GM19455 (cell line): ENCODE measurements at regions not wholly inside any gene's neighbourhood (a gene's known extent, or its start where the extent isn't known, plus 50 kb on each side); places are given as distances from the start of the nearest gene placed in this dataset.
"Not testable (repeated sequence)": the region's sequence is repeated elsewhere in the genome, so short reads cannot be mapped to it uniquely, and the experiment has no call there.

Source experiments
- ATAC-seq: cut with Tn5 transposase; IDR thresholded peaks from one replicate; pipeline ENCODE4 v1.9.1; 2021; ENCODE audit not compliant: unreplicated experiment

DNA sequence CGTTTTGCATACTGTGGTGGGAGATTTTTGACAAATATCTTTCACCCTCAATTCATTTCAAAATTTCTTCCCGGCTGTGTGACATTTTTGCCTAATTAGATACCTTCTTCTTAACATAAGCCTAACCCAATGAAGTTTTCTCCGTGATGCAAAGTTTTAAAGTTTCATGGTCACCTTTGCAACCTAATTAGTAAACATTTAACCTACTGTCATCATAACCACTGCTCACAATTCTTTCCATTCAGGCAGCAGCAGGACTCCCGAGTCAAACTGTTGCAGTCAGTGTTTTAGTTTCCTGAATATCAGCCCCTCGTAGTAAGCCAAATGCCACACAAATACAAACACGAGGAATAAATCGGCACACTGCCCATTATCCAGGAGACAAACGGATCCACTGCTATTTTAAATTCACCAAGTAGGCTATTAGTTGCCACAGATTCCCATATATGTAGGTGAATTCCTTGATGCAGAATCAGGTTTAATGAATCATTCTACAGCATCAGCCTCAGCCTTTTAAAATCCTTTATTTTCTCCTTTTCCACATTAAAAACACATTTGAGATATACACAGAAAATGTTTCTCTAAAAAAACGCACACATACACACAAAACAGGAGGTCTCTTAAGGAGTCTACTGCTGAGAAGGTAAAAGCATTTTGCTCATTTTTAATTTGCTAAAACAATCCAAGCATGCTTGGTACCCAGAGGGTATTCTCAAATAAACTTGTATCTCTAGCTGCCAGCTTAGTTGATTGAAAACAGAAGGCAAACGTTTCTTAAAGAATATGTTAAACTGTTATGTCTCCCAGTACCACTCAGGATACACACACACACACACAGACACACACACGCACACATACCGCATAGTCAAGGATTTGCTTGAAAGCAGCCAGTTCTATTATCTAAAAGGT lies 106.5 kb upstream of the KCTD1 start:
- no peak for ATAC-seq

DNA sequence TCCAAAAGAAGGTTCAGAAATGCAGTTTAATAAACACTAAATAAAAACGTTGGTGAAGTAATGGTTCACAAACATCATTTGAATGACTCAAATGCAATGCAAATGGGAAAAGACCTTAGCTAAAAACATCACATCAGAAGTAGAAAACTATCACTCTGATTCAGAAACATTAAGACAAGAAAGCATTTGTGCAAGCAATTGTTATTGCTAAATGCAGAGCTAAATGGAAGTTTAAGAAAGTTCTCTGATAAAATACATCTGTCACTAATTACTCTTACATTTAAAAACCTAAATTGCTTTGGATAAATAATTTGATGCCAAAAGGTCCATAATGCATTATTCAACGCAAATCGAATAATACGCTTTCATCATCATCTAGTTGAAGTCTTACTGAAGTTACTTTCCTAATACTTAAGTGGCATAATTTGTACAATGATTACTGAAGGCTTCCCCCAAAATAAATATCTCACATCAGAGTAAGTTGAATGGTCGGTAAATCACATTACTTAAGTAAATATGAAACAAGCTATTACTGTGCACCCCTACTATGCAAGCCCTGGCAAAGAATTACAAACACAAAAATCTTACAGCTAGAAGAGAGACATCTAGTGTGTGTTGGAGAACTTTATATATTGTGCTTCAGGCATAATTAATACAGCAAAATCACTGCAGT lies 105.7 kb upstream of the KCTD1 start:
- no peak for ATAC-seq

DNA sequence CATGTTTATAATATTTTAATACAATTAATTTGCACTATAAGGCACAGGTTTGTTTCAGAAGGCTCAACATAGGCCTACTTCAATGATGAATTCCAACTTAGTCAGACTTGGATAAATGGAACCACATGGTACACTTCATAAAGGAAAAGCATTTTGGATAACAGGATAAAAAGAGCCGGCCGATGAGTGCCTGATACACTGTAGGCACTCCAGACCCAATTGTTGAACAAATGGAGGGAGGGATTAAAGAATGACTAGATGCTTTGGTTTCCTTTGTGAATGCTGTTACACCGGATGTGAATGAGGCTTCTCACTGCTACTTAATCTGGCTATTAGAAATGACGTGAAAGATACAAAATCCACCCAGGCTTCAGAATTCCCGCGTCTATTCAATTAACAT lies 104.1 kb upstream of the KCTD1 start:
- no peak for ATAC-seq

DNA sequence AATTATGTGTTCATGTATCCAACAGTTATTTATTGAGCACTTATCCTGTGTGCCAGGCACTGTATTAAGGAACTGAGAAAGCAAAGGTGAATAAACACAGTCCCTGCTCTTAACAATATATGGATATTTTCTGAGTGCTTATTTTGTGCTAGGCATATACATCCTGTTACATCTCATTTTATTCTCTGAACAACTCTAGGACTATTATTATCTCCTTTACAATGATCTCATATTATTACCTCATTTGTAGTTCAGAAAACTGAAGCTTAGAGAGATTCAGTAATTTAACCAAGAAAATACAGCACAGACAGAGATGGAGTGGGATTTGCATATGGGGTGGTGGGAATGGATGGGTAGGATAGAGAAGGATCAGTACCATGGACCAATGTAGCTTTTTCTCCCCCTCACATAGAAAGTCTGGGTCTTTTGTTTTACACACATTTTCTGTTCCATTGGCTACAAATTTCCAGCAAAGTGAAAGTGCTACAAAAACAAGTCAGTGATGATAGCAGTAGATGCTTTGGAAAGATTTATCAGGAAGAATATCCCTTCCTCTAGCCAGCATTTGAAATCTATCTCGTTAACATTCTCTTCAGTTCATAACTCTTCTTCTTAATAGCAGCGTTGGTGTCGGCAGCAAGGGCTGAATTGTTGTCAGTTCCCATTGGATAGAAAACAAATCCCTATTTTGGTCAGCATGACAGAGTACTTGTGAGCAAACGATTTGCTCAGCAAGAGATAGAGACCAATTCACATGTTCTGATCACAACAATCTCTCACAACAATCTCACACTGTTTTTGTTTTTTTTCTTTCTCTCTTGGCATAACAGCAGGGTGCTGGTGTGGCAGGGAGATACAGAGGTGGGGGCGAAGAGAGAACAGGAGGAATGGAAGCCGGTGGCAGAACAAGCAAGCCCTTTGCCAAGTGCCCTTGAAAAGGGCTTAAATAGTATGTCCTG lies 102.2 kb upstream of the KCTD1 start:
- ATAC-seq = no peak

DNA sequence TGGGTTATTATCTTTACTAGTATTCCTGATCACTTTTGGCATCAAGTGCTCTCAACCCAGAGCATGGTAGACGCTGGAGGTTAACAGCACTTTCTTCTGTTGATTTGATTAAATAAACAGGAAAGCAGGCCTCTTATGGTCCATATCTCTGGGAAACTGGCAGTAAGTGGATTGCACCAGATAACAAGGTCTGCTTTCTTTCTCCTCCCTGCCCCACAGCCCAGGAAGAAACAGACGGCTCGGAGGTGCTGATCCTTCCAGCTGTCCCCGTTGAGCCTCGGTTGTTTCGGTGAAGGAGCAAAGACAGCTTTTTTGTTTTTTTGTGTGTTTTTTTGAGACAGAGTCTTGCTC lies 100.8 kb upstream of the KCTD1 start:
- ATAC-seq = no peak

DNA sequence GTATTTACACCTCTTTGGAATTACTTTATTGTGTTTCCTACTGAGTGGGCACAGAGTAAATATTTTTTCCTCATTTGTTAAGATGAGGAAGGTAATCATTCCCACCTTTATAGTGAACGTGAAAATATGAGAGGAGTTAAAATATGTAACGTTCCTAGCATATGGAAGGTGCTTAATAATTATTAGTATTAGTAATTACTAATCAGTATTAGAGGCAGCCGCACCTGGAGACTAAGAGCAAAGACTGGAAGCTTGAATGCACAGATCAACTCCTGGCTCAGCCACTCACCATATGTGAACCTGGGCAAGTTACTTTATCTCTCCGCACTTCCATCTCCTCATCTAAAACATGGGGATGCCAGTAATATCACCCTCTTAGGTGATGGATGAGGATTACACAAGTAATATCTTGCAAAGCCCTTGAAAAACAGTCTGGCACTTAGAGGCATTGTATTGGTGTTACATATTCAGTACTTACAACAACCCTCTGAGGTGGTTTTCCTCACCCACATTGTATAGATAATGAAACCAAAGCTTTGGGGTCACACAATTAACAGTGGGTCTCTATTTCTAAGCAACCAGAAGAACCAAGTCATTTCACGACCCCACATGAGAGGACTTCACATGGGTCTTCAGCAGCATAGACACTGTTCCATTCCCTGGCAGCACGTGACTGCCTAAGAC lies 100.3 kb upstream of the KCTD1 start:
- no peak for ATAC-seq

DNA sequence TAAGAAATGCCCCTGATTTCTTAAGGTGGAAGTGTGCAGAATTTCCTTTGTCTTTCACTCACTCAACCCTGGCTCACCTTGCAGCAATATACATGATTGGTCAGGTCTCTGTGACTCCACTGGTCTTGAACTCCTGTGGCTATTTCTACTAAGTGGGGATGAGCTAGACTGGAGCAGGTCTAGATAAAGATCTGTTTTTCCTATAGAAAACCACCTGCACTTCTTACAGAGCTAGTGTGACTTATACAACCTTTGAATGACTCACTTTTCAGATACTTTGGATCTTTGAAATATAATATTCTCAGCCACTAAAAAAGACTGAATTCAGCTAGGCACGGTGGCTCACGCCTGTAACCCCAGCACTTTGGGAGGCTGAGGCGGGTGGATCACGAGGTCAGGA lies 98.5 kb upstream of the KCTD1 start:
- ATAC-seq = no peak

DNA sequence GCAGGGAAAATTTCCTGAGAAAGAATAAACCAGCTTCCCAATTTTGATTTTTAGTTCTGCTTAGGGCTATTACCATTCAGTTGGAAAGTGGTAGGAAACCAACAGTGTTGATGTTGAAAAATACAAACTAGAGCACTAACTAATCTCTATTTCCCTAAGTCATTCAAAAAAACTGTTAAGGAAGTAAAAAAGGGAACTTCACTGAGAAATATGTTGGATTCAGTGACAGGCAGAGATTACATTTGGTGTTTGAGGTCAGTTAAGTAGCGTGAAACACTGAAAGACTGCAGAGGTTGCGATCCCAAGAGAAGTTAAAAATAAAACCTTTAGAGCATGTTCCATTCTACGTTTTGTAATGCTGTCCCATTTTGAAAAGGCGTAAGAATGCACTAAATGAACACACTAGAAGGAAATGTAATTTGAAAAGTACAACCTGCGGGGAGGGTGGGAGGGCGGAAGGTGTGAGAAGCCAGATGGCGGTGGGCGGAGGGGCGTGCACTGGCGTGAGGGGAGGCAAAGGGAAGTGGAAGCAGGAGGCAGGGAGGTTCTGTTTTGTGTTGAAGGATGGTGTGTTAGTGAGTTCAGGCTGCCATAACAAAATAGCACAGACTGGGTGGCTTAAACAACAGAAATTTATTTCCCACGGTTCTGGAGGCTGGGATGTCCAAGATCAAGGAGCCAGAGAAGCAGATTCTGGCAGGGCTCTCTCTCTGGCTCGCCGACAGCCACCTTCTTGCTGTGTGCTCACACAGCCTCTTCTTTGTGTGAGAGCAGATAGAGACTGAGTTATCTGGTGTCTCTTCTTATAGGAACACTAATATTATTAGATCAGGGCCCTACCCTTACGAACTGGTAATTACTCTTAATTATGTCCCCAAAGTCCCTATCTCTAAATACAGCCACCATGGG lies 94.3 kb upstream of the KCTD1 start:
- no peak for ATAC-seq

DNA sequence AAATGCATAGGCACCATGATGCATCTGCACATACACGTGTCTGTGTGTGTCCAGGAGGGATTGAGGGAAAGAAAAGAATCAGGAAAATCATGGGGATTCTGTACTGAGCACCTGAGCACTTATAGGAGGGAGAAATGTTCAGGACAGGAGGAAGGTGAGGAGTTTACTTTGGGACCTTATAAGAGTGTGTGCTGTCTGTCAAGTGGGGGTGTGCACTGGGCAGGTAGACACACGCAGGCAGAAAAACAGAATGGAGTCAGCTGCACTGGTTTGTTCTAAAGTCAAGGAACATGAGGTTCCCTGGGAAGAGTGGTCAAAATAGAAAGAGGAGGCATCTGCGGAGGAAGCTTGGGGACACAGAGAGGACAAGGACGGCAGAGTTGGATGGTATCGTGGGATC lies 92.2 kb upstream of the KCTD1 start:
- ATAC-seq = no peak

DNA sequence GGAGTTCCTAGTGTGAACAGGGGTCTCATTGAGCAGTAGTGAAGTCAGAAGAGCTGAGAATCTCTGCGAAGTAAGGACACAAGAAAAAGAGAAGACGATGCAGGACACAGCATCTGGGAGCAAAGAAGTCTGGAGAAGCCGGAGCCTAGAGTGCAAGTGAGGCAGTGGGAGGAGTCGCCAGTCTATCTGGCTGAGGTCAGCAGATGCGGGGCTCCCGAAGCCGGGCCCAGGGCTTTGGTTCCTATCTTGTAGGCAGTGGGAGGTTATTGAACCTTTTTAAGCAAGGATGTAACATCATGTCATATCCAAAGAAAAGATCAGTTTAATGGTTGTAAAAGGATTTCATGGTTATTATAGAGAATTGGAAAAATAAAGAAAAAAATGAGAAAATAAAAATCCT lies 90.8 kb upstream of the KCTD1 start:
- ATAC-seq = no peak

DNA sequence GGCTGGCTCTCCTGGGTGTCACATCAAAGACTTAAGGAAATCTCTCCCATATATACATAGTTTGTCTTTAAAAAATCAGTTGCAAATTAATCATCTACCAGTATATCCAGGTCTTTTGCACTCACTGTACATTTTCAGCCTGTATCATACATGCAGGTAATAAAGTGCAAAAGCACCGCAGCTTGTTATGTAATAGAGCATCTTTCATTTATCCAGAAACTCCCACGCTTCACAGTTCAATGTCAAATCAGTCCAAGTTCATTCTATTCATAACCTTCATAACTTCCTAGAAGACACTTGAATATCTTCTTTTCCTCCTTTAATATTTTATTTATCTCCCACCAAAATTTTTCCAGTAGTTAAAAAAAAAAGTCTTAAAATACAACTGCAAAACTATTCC lies 89.6 kb upstream of the KCTD1 start:
- no peak for ATAC-seq

DNA sequence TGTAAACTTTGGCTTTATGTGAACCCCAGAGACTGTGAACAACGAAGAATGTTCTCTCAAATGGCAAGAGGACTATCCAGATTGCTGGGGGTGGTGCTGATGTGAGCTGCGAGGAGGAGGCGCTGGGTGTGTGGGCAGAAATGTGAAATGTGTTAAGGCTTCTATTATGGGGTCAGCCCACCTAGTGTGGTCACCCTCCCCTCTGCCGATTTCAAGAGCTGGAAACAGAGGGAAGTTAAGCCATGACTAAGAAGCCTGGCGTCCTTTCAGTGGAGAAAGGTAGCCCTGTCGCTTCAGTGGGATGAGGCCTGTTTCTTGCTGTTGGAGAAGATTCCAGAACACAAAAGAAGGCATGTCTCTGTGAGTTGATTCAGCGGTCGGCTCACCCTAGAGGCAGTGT lies 89.0 kb upstream of the KCTD1 start:
- ATAC-seq = no peak

DNA sequence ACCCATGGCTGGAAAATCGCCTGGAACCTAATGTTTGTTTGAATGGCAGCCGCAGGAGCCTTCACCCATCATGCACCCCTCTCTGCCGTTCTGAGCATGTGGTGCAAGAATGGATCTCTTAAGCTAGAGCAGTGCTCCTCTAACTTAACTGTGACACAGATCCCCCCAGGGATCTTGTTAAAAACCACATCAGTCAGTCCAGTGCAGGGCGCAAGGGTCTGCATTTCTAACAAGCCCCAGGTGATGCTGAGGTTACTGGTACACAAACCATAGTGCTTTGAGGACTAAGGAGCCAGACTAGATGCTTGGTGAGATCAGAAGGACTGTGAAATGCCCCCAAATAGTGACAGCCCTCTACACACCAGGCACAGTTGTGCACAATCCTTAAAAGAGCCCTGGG lies 87.1 kb upstream of the KCTD1 start:
- no peak for ATAC-seq

DNA sequence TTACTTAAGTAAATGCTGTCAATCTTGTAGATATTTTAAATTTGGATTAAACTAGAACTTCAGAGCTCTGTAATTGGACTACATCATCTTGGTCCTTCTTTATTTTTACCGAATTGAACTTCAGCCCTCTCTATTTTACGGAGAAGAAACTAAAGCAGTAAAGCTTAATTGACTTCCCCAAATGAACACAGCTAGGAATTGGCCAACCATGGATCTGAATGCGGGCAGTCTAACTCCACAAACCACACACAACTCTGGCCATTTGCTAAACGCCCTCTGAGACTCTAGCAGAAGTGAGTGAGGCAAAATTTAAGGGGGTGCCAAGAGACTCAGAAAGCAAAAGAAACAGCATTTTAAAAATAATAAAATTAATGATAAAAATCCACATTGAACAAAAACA lies 86.3 kb upstream of the KCTD1 start:
- ATAC-seq = no peak

DNA sequence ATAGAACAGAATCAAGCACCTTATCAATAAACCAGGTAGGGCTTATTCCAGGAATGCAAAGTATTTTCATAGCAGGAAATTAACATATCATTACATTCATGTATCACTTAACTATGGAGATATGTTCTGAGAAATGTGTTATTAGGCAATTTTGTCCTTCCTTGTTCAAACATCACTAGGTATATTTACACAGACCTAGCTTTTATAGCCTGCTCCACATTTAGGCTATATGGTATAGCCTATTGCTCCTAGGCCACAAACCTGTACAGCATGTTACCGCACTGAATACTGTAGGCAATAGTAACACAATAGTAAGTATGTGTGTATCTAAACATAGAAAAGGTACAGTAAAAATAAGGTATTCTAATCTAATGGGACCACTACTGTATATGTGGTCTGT lies 82.8 kb upstream of the KCTD1 start:
- no peak for ATAC-seq

DNA sequence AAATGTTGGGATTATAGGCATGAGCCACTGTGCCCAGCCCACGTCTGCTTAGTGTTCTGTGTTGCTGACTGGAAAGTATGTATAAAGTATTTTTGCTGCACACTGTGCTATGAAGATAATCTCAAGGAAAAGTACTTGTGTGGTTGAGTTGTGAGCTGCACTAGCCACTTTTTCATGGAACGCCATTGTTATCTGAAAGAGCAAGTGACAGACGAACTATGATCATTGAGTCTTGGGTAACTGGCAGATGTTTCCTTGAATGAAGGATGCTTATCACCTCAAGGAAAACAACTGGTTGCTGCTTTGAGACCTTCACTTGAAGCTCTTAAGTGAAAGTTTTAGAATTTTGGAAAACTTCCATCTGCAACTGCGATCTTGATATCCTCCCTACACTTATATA lies 82.2 kb upstream of the KCTD1 start:
- no peak for ATAC-seq

DNA sequence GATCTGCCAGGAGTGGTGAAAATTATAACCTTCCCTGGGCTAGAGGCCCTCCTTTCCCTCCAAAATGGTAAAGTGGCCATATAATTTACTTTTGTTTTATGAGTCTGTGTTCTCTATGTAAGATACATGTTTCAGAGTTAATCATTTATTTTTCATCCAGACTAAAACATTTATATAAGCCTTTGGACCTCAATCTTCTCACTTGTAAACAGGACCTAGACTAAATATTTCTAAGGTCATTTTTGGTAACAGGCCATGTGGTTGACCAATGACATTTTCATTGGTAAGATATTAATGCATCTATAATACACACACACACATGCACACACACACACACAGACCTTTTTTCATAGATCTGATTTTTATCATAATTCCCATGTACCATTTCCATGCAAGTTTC lies 79.7 kb upstream of the KCTD1 start:
- ATAC-seq = no peak

DNA sequence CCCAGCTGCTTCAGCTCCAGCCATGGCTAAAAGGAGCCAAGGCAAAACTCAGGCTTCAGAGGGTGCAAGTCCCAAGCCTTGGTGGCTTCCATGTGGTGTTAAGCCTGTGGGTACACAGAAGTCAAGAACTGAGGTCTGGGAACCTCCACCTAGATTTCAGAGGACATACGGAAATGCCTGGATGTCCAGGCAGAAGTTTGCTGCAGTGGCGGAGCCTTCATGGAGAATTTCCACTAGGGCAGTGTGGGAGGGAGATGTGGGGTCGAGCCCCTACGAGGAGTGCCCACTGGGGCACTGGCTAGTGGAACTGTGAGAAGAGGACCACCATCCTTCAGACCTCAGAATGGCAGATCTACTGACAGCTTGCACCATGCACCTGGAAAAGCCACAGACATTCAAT lies 76.1 kb upstream of the KCTD1 start:
- no peak for ATAC-seq

DNA sequence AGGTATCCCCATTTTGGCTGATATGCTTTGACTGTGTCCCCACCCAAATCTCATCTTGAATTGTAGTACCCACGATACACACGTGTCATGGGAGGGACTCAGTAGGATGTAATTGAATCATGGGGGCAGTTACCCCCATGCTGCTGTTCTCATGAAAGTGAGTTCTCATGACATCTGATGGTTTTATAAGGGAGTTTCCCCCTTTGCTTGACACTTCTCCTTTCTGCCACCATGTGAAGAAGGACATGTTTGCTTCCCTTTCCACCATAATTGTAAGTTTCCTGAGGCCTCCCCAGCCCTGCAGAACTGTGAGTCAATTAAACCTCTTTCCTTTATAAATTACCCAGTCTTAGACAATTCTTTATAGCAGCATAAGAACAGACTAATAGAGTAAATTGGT lies 75.0 kb upstream of the KCTD1 start:
- ATAC-seq = not testable (repeated sequence)
